HEK293 (cell line): ENCODE measurements at regions not wholly inside any gene's neighbourhood (a gene's known extent, or its start where the extent isn't known, plus 50 kb on each side); places are given as distances from the start of the nearest gene placed in this dataset.
A peak's percentile ranks its signal among the peaks of the same experiment; 100 is the strongest.

Experiments
- CTCF ChIA-PET: fragments of 350-600 bp; formaldehyde crosslinking; extraction: SDS; loops from one replicate; lab custom pipeline; 2021; ENCODE audit warnings: antibody characterized with exemption; lab: Yijun Ruan, JAX
- POLR2A ChIA-PET: fragments of 300-600 bp; formaldehyde crosslinking; extraction: SDS; loops from one replicate; lab custom pipeline; 2020; ENCODE audit warnings: antibody characterized with exemption, inconsistent platforms; lab: Yijun Ruan, JAX
- H3K27ac ChIP-seq: fragments of 200-500 bp; sonication (Bioruptor generic); 2 replicates; pipeline ENCODE4 v1.5.1; 2014; ENCODE audit warnings: low read depth, low read length, control low read depth, inconsistent platforms; ENCODE audit errors: extremely low read depth
- H3K36me3 ChIP-seq, 2 experiments: fragments of 200-500 bp in 1 of 2; sonication (Bioruptor generic) in 1 of 2; 1 replicate in 1 of 2; 2 replicates in 1 of 2; pipeline ENCODE4 v1.5.1; 2014 to 2017; ENCODE audit warnings: inconsistent platforms in 2 of 2, low read length in 2 of 2; ENCODE audit not compliant: control insufficient read depth in 2 of 2, insufficient read depth in 1 of 2
- H3K4me1 ChIP-seq: fragments of 200-500 bp; sonication (Bioruptor generic); 2 replicates; pipeline ENCODE4 v1.5.1; 2014; ENCODE audit warnings: mild to moderate bottlenecking, low read length, inconsistent platforms; ENCODE audit not compliant: control insufficient read depth, insufficient read depth
- H3K4me3 ChIP-seq: 2 replicates; pipeline ENCODE4 v1.5.1; 2011; ENCODE audit warnings: low read depth, mild to moderate bottlenecking, control low read depth, low read length, moderate library complexity
- H3K9me3 ChIP-seq: fragments of 200-500 bp; sonication (Bioruptor generic); 2 replicates; pipeline ENCODE4 v1.5.1; 2014; ENCODE audit warnings: low read depth, low read length, inconsistent platforms; ENCODE audit not compliant: control insufficient read depth, insufficient read depth
- HOXC10 ChIP-seq: sonication (generic); formaldehyde crosslinking; IDR thresholded peaks from 2 replicates; pipeline ENCODE4 v1.8.1; 2023; ENCODE audit warnings: mild to moderate bottlenecking, missing genetic modification reagents
- KLF7 ChIP-seq: fragments of 450-650 bp; formaldehyde crosslinking; IDR thresholded peaks from 2 replicates; pipeline ENCODE4 v1.5.1; 2016; ENCODE audit warnings: missing biosample characterization, missing genetic modification characterization, borderline replicate concordance
- KLF8 ChIP-seq: fragments of 450-650 bp; formaldehyde crosslinking; IDR thresholded peaks from 2 replicates; pipeline ENCODE4 v1.5.1; 2016; ENCODE audit warnings: missing biosample characterization, missing genetic modification characterization
- MEIS1 ChIP-seq: sonication (generic); formaldehyde crosslinking; IDR thresholded peaks from 2 replicates; pipeline ENCODE4 v1.8.1; 2022; ENCODE audit warnings: missing genetic modification reagents, mild to moderate bottlenecking, borderline replicate concordance
- PRDM1 ChIP-seq: fragments of 450-650 bp; formaldehyde crosslinking; IDR thresholded peaks from 2 replicates; pipeline ENCODE4; 2016; ENCODE audit warnings: missing biosample characterization, missing genetic modification characterization
- SP3 ChIP-seq: fragments of 450-650 bp; formaldehyde crosslinking; IDR thresholded peaks from 2 replicates; pipeline ENCODE4 v1.5.1; 2016; ENCODE audit warnings: missing biosample characterization, missing genetic modification characterization
- ZBTB8A ChIP-seq: fragments of 450-650 bp; formaldehyde crosslinking; IDR thresholded peaks from 2 replicates; pipeline ENCODE4 v1.5.1; 2016; ENCODE audit warnings: missing biosample characterization, missing genetic modification characterization
- ZFP37 ChIP-seq: fragments of 450-650 bp; formaldehyde crosslinking; IDR thresholded peaks from 2 replicates; pipeline ENCODE4 v1.5.1; 2016; ENCODE audit warnings: missing biosample characterization, missing genetic modification characterization
- ZNF10 ChIP-seq: fragments of 450-650 bp; formaldehyde crosslinking; IDR thresholded peaks from 2 replicates; pipeline ENCODE4 v1.5.1; 2017; ENCODE audit warnings: missing biosample characterization, missing genetic modification characterization
- ZNF214 ChIP-seq: fragments of 450-650 bp; formaldehyde crosslinking; IDR thresholded peaks from 2 replicates; pipeline ENCODE4 v1.5.1; 2017; ENCODE audit warnings: missing biosample characterization, mild to moderate bottlenecking, missing genetic modification characterization, borderline replicate concordance
- ZNF24 ChIP-seq: fragments of 450-650 bp; formaldehyde crosslinking; IDR thresholded peaks from 2 replicates; pipeline ENCODE4 v1.5.1; 2016; ENCODE audit warnings: missing biosample characterization, missing genetic modification characterization
- ZNF335 ChIP-seq: fragments of 450-650 bp; formaldehyde crosslinking; conservative IDR thresholded peaks from 2 replicates; pipeline ENCODE4 v1.5.1; 2016; ENCODE audit warnings: missing biosample characterization, missing genetic modification characterization
- ZNF48 ChIP-seq: fragments of 450-650 bp; formaldehyde crosslinking; IDR thresholded peaks from 2 replicates; pipeline ENCODE4 v1.5.1; 2016; ENCODE audit warnings: missing biosample characterization, missing genetic modification characterization
- ZNF530 ChIP-seq: fragments of 450-650 bp; formaldehyde crosslinking; IDR thresholded peaks from 2 replicates; pipeline ENCODE4 v1.5.1; 2016; ENCODE audit warnings: low read depth, missing biosample characterization, missing genetic modification characterization
- ZNF558 ChIP-seq: fragments of 450-650 bp; formaldehyde crosslinking; IDR thresholded peaks from 2 replicates; pipeline ENCODE4 v1.5.1; 2016; ENCODE audit warnings: missing biosample characterization, missing genetic modification characterization
- ZNF660 ChIP-seq: fragments of 450-650 bp; IDR thresholded peaks from 2 replicates; pipeline ENCODE4 v1.5.1; 2018; ENCODE audit warnings: missing biosample characterization, mild to moderate bottlenecking, missing genetic modification characterization
- ZNF76 ChIP-seq: fragments of 450-650 bp; formaldehyde crosslinking; IDR thresholded peaks from 2 replicates; pipeline ENCODE4; 2016; ENCODE audit warnings: low read depth, missing biosample characterization, missing genetic modification characterization, borderline replicate concordance
- ZNF785 ChIP-seq: fragments of 450-650 bp; formaldehyde crosslinking; IDR thresholded peaks from 2 replicates; pipeline ENCODE4 v1.5.1; 2016; ENCODE audit warnings: missing biosample characterization, missing genetic modification characterization
- ZNF791 ChIP-seq: fragments of 450-650 bp; formaldehyde crosslinking; IDR thresholded peaks from 2 replicates; pipeline ENCODE4 v1.5.1; 2016; ENCODE audit warnings: missing biosample characterization, missing genetic modification characterization
- ZSCAN16 ChIP-seq: fragments of 450-650 bp; formaldehyde crosslinking; IDR thresholded peaks from 2 replicates; pipeline ENCODE4 v1.5.1; 2016; ENCODE audit warnings: missing biosample characterization, missing genetic modification characterization
- ZSCAN23 ChIP-seq: fragments of 450-650 bp; formaldehyde crosslinking; IDR thresholded peaks from 2 replicates; pipeline ENCODE4 v1.5.1; 2016; ENCODE audit warnings: missing biosample characterization, missing genetic modification characterization
- TF ChIP-seq, protein P1 (sequence below): fragments of 450-650 bp; formaldehyde crosslinking; IDR thresholded peaks from 2 replicates; pipeline ENCODE4 v1.5.1; 2016; ENCODE audit warnings: missing biosample characterization, missing genetic modification characterization
- TF ChIP-seq, protein P2 (sequence below): fragments of 450-650 bp; formaldehyde crosslinking; IDR thresholded peaks from 2 replicates; pipeline ENCODE4 v1.5.1; 2016; ENCODE audit warnings: missing biosample characterization, missing genetic modification characterization
- TF ChIP-seq, protein P3 (sequence below): fragments of 450-650 bp; formaldehyde crosslinking; IDR thresholded peaks from 2 replicates; pipeline ENCODE4 v1.5.1; 2016; ENCODE audit warnings: missing biosample characterization, missing genetic modification characterization

DNA sequence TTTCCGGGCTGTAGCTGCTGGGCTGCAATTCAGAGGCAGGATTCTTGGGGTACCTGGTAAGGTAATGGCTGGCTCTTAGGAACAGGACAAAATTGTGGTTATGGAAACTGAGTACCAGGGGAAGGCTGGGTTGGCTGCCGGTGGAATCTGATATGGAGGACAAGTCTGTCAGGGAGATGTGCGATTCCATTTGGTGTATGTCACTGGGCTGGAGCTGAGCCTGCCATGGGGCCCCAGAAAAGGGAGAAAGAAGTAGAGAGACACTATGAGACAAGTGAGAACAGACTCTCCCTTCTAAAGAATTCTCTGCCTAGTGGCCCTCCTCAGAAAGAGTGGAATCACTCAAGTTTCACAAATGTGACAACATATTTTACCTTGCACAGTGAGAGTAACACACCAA, 368.2 kb upstream of the ROPN1 start:
- Histone ChIP-seq H3K36me3 (no peaks in the 10 kb centered on the region), H3K4me1 (no peaks in the 10 kb centered on the region; the same call in 1 of the 2 replicates), H3K27ac (no peak overlapping the region), H3K9me3 (no peaks in the 10 kb centered on the region), H3K4me3 (no peak overlapping the region)
- ChIA-PET POLR2A (no interaction called here), CTCF (interaction anchor here (1.7 to 2.1 kb wide), 3 partner anchors 8 to 200 kb away, joined by 4 to 5 read pairs (median 5); no protein-coding TSS in a partner anchor)
- TF ChIP-seq PRDM1 (tag by site-specific recombination) (0 out of 2 replicates have a peak, but pooled peaks have one; percentile 16), ZBTB8A (no peak)
- TF ChIP-seq, protein P1, sequence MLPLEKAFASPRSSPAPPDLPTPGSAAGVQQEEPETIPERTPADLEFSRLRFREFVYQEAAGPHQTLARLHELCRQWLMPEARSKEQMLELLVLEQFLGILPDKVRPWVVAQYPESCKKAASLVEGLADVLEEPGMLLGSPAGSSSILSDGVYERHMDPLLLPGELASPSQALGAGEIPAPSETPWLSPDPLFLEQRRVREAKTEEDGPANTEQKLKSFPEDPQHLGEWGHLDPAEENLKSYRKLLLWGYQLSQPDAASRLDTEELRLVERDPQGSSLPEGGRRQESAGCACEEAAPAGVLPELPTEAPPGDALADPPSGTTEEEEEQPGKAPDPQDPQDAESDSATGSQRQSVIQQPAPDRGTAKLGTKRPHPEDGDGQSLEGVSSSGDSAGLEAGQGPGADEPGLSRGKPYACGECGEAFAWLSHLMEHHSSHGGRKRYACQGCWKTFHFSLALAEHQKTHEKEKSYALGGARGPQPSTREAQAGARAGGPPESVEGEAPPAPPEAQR: no peak
- TF ChIP-seq, protein P2, sequence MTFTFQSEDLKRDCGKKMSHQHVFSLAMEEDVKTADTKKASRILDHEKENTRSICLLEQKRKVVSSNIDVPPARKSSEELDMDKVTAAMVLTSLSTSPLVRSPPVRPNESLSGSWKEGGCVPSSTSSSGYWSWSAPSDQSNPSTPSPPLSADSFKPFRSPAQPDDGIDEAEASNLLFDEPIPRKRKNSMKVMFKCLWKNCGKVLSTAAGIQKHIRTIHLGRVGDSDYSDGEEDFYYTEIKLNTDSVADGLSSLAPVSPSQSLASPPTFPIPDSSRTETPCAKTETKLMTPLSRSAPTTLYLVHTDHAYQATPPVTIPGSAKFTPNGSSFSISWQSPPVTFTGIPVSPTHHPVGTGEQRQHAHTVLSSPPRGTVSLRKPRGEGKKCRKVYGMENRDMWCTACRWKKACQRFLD (tag by site-specific recombination): no peak

DNA sequence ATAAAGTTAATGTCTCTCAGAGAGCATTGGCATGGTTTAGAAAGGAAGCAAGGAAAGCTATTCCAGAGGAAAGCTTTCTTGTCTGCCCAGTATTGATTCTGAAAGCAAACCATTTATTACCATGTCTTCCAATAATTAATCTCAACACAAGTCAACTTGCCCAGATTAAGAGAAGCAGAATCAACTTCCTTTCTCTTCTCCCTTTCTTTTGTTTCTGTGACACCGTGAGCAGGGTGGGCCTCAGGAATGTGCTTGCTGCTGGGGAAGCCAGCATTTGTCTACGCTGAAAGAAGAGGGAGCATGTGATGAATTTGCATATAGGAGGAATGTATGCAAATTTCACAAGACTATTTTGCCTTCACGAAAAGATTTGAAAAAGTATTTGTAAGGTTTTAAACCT, 368.6 kb upstream of the ROPN1 start:
- Histone ChIP-seq H3K4me1 (no peaks in the 10 kb centered on the region; the same call in 1 of the 2 replicates), H3K36me3 (no peaks in the 10 kb centered on the region), H3K4me3 (no peak overlapping the region), H3K27ac (no peak overlapping the region), H3K9me3 (no peaks in the 10 kb centered on the region)
- ChIA-PET POLR2A (no interaction called here), CTCF (interaction anchor here (0.5 to 1.7 kb wide), 3 partner anchors 9 to 211 kb away, joined by 3 to 5 read pairs (median 4); no protein-coding TSS in a partner anchor)
- no peak for TF ChIP-seq ZNF530
- no peak for TF ChIP-seq ZNF335 (tag by site-specific recombination)
- no peak for TF ChIP-seq HOXC10 (CRISPR knock-in tag)
- TF ChIP-seq ZNF24 (tag by site-specific recombination): no peak
- no peak for TF ChIP-seq KLF7 (tag by site-specific recombination)
- TF ChIP-seq ZNF660 (tag by site-specific recombination): no peak
- TF ChIP-seq SP3 (tag by site-specific recombination): no peak
- TF ChIP-seq ZNF48 (tag by site-specific recombination): no peak
- no peak for TF ChIP-seq ZNF791 (tag by site-specific recombination)
- TF ChIP-seq ZSCAN16 (tag by site-specific recombination): no peak
- no peak for TF ChIP-seq ZNF76 (tag by site-specific recombination)
- TF ChIP-seq, protein P3, sequence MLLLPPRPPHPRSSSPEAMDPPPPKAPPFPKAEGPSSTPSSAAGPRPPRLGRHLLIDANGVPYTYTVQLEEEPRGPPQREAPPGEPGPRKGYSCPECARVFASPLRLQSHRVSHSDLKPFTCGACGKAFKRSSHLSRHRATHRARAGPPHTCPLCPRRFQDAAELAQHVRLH: no peak
- TF ChIP-seq ZFP37 (tag by site-specific recombination): no peak
- no peak for TF ChIP-seq ZSCAN23 (tag by site-specific recombination)
- TF ChIP-seq MEIS1 (CRISPR knock-in tag): no peak
- TF ChIP-seq ZNF10 (tag by site-specific recombination): no peak
- TF ChIP-seq ZNF558 (tag by site-specific recombination): no peak
- no peak for TF ChIP-seq KLF8 (tag by site-specific recombination)
- no peak for TF ChIP-seq ZNF214 (tag by site-specific recombination)
- no peak for TF ChIP-seq ZNF785
